ENCODE measurements at regions not wholly inside any gene's neighbourhood (a gene's known extent, or its start where the extent isn't known, plus 50 kb on each side); places are given as distances from the start of the nearest gene placed in this dataset.
"Not testable (repeated sequence)": the region's sequence is repeated elsewhere in the genome, so short reads cannot be mapped to it uniquely, and the experiment has no call there.

GRCh38 chr5:93224624-93225023 lies 356.4 kb downstream of the NR2F1-AS1 start:
- intact Hi-C loops (cut with micrococcal nuclease), result no loop called here

- intact Hi-C loops (cut with micrococcal nuclease), result no loop called here
Measured at GRCh38 chr5:93221773-93222172, 359.2 kb downstream of the NR2F1-AS1 start.

DNA sequence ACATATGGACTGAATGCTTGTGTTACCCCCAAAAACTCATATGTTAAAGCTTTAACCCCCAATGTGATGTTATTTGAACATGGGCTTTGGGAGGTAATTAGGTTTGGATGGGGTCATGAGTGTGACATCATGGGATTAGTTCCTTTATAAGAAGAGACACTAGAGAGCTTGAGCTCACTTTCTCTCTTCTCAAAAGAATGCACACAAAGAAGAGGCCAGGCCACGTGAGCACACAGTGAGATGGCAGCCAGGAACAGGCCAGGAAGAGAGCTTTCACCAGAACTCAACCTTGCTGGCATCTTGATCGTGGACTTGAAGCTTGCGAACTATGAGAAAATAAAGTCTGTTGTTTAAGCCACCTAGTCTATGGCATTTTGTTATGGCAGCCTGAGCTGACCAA lies 360.6 kb downstream of the NR2F1-AS1 start:
- intact Hi-C loops (cut with micrococcal nuclease), result no loop called here

- intact Hi-C loops (cut with micrococcal nuclease), result no loop called here
Measured at GRCh38 chr5:93219641-93220145, 361.3 kb downstream of the NR2F1-AS1 start.

DNA sequence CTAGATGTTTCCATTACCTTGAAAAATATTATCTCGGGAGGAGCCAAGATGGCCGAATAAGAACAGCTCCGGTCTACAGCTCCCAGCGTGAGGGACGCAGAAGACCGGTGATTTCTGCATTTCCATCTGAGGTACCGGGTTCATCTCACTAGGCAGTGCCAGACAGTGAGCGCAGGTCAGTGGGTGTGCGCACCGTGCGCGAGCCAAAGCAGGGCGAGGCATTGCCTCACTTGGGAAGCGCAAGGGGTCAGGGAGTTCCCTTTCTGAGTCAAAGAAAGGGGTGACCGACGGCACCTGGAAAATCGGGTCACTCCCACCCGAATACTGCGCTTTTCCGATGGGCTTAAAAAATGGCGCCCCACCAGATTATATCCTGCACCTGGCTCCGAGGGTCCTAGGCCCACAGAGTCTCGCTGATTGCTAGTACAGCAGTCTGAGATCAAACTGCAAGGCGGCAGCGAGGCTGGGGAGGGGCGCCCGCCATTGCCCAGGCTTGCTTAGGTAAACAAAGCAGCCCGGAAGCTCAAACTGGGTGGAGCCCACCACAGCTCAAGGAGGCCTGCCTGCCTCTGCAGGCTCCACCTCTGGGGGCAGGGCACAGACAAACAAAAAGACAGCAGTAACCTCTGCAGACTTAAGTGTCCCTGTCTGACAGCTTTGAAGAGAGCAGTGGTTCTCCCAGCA lies 367.8 kb downstream of the NR2F1-AS1 start:
- intact Hi-C loops (cut with micrococcal nuclease), result not testable (repeated sequence)

DNA sequence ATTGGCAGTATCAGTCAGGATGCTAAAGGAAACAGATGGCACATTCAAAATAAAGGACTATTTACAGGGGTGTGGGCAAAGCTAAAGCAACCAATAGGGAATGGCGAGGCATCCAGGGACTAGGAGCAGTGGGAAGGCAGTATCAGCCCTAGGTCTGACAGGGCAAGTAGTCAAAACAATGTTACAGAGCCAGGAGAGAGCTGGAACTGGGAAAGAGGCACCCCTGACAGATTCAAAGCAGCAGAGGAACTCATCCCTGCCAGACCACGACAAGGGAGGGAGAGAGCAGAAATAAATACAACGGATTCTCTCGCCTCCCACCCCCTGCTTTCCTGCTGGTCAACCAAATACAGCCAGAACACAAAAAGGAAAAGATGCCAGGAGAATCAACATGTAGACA lies 371.5 kb downstream of the NR2F1-AS1 start:
- intact Hi-C loops (cut with micrococcal nuclease), result no loop called here

DNA sequence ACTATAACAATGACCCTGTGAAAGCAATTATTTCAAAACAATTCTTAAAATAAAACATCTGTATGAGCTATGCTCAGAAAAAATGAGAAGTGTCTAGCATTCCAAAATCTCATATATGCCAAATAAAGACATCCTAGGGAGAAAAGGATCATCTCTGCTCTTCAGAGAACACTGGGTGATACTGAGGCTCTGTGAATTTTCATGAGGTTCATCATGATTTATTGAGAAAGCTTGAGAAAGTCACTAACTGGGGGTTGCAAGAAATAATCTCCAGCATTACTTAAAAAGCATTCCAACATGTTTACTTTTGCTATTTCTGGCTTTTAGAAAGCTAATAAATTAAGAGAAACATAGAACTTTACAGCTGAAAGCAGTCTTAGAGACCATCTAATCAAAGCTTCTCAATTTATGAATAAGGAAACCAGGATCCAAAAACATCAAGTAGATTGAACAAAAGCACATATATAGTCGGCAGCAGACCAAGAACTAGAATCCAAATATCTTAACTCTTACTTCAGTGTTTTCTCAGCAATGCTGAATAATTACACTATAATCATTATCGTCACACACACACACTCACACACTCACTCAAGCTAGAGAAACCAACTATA lies 372.8 kb downstream of the NR2F1-AS1 start:
- intact Hi-C loops (cut with micrococcal nuclease), result no loop called here

DNA sequence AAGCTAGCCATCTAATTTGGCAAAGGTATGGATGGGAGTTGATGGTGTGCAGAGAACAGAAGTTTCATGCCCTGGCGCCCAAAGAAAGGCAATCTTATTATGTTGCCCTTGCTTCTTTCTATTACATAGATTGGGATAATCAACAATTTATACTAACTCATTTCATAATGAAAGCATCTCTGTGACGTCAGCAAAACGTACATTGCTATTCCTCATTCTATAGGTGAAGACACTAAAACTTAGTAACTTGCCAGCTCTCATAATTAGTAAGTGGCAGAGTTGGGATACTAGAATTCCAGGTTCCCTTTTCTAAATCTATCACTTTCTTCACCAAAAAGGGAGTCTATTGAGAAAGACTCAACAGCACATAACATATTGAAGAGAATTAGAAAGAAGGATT lies 374.8 kb downstream of the NR2F1-AS1 start:
- intact Hi-C loops (cut with micrococcal nuclease), result no loop called here

- intact Hi-C loops (cut with micrococcal nuclease), result no loop called here
Measured at GRCh38 chr5:93201061-93201460, 380.0 kb downstream of the NR2F1-AS1 start.

- intact Hi-C loops (cut with micrococcal nuclease), result no loop called here
Measured at GRCh38 chr5:93196986-93197385, 384.0 kb downstream of the NR2F1-AS1 start.

GRCh38 chr5:93193431-93194347 lies 387.3 kb downstream of the NR2F1-AS1 start:
- intact Hi-C loops (cut with micrococcal nuclease), result no loop called here

GRCh38 chr5:93192683-93193082 lies 388.3 kb downstream of the NR2F1-AS1 start:
- intact Hi-C loops (cut with micrococcal nuclease), result no loop called here

DNA sequence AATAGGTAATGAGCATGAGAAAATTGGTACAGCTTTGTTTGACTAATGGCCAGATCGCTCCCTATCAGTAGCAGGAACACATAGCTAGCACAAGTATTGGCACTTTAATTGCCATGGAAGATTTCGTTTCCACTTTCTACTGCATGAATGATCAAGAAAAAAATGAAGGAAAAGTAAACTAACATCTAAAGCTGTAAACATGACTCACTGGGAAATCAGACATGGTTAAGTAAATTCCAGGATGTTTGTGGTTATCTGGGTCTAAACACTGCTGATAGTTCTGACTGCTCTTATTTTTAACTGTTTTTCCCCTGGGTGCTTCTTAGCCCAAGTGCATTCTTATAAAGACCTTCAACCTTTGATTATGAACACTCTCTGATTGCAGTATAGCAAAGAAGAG lies 388.9 kb downstream of the NR2F1-AS1 start:
- intact Hi-C loops (cut with micrococcal nuclease), result no loop called here

DNA sequence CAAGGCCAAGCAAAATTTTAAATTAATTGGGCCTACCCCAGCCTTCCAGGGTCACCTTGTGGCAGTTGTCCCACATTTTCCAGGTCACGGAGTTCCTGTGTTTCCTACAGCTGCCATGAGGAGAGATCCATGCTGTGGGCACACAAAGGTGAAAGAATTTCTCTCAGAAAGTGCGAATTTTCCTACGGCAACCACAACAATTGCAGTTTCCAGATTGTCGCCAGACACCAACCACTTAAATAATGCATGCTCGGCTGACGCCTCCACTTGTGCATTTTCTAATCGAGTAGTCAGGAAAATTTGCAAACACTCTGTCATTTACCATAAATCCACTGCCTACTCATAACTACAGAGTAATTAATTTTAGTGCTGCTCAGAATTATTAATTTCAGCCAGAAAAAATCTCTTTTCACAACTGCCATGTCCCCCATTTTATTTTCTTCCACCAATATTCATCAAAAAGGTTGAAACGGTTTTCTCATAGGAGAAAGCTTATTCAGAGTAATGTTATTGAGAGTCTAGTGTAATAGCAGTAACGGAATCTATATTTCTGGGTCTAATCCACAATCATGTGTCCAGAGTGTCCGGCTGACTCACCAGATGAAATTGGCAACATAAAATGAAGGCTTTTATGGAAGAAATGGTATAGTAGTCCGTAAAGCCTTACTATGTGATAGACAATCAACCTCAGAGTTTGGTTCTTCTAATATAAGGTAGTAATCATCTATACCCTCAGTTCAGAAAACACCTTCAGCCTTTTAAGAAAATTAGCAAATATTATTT lies 389.8 kb downstream of the NR2F1-AS1 start:
- intact Hi-C loops (cut with micrococcal nuclease), result no loop called here

DNA sequence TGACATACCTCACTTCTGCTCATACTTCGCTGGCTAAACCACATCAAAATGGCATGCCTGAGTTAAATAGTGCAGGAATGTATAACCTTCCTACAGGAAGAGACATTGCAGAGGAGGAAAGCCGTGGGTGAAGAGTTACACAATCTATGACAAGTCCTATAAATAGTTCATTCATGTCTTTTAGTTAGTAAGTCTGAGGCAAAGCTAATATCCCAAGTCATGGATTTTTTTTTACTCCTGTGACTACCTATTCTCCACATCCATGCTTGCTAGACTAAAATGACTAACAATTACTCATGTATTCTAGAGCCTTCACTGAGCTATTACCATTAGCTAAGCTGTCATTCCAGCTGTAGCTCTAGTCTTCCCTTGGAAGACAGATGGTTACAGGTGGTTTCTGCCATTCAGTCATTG lies 391.3 kb downstream of the NR2F1-AS1 start:
- intact Hi-C loops (cut with micrococcal nuclease), result no loop called here

- intact Hi-C loops (cut with micrococcal nuclease), result no loop called here
Measured at GRCh38 chr5:93188876-93189485, 392.0 kb downstream of the NR2F1-AS1 start.

GRCh38 chr5:93186076-93186682 lies 394.8 kb downstream of the NR2F1-AS1 start:
- intact Hi-C loops (cut with micrococcal nuclease), result no loop called here

DNA sequence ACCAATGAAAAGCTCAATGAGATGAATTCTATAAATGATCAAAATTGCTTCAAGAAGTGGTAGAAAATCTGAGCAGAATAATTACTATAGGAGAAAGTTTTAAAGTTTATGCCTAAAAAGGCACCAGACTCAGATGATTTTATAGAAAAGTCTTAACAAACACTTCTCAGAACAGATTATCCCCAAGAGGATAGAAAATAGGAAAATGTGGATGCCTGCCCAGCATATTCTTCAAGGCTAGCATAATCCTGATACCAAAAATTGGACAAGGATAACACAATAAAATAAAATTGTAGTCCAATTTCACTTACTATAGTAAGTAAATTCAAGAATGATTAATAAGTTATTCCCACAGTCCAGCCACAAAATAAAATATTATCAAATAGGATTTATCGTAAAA lies 397.0 kb downstream of the NR2F1-AS1 start:
- intact Hi-C loops (cut with micrococcal nuclease), result no loop called here

DNA sequence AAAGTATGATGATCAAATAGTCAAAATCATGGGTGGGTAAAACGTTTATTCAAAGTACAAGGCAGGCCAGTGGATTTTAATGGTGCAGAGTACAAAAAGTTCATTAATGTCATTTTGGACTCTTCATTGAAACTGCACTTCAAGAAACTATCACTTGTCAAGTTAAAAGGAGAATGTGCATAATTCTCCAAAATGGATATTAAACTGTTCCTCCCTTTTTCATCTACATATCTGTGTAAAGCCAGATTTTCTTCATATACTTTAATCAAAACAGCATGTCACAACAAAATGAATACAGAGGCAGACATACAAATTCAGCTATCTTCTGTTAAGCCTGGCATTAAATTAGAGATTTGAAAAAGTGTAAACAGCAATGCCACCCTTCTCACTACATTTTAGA lies 401.6 kb downstream of the NR2F1-AS1 start:
- intact Hi-C loops (cut with micrococcal nuclease), result no loop called here

- intact Hi-C loops (cut with micrococcal nuclease), result no loop called here
Measured at GRCh38 chr5:93174930-93175329, 406.1 kb downstream of the NR2F1-AS1 start.
